K562 (cell line): ENCODE measurements at regions not wholly inside any gene's neighbourhood (a gene's known extent, or its start where the extent isn't known, plus 50 kb on each side); places are given as distances from the start of the nearest gene placed in this dataset.
A peak's percentile ranks its signal among the peaks of the same experiment; 100 is the strongest.

Experiments used
- ATAC-seq: fragments of 200-7000 bp; cut with Tn5 transposase; 3 replicates; pipeline ENCODE4 v1.9.1; 2020; ENCODE audit warnings: moderate library complexity
- BruUV-seq: library from RNA; stranded (reverse); fragments of 400-500 nt; replicated peaks from 2 replicates; lab custom pipeline; 2021; lab: Mats Ljungman, UMichigan
- CTCF ChIA-PET: fragments of 300-600 bp; formaldehyde crosslinking; extraction: SDS; loops from one replicate; lab custom pipeline; 2021; ENCODE audit warnings: low intra/inter-chr PET ratio; lab: Yijun Ruan, JAX
- POLR2A ChIA-PET: fragments of 300-600, 350-650 bp; sonication (Branson Sonifier 250); formaldehyde crosslinking; extraction: SDS; loops from one replicate; lab custom pipeline; 2021; ENCODE audit warnings: antibody characterized with exemption, inconsistent platforms; lab: Yijun Ruan, JAX
- DNase-seq, 4 experiments: peaks; one replicate each; pipeline versions ENCODE4 v3.0.0 to v3.0.0-alpha.2; 2011 to 2018; ENCODE audit warnings: low spot score in 3 of 4, mixed read lengths in 3 of 4; ENCODE audit errors: extremely low read depth in 1 of 4
- FAIRE-seq: peaks from 2 replicates; lab custom pipeline; 2011; peaks lifted over from hg19 to GRCh38; lab: Jason Lieb, UNC
- H2AFZ ChIP-seq: 2 replicates; pipeline ENCODE4 v1.6.0; 2011; ENCODE audit warnings: low read depth, low read length, control low read depth, inconsistent platforms
- H3K27ac ChIP-seq: fragments of 200-600 bp; 3 replicates; pipeline ENCODE4 v1.8.0; 2011; ENCODE audit warnings: low read depth, mild to moderate bottlenecking, control low read depth, inconsistent platforms, low read length, moderate library complexity, mixed read lengths; ENCODE audit errors: extremely low read depth
- H3K27me3 ChIP-seq, 2 experiments: fragments of 300-600 bp in 1 of 2; 2 replicates in 1 of 2; 3 replicates in 1 of 2; pipeline versions ENCODE4 v1.6.0 to v1.8.0; 2011; ENCODE audit warnings: inconsistent platforms in 2 of 2, low read length in 2 of 2, mild to moderate bottlenecking in 1 of 2, mixed read lengths in 1 of 2, moderate library complexity in 1 of 2; ENCODE audit not compliant: control insufficient read depth in 2 of 2, insufficient read depth in 2 of 2
- H3K36me3 ChIP-seq: fragments of 300-600 bp; 3 replicates; pipeline ENCODE4 v1.8.0; 2011; ENCODE audit warnings: mild to moderate bottlenecking, low read length, inconsistent platforms; ENCODE audit not compliant: control insufficient read depth, insufficient read depth
- H3K4me1 ChIP-seq, 2 experiments: fragments of 200-600 bp in 1 of 2; replicated peaks in 1 of 2; 2 replicates in 1 of 2; 3 replicates in 1 of 2; pipeline versions ENCODE4 v1.5.1 to v1.8.0; 2011; ENCODE audit warnings: inconsistent platforms in 2 of 2, low read length in 2 of 2, mild to moderate bottlenecking in 1 of 2, mixed read lengths in 1 of 2, moderate library complexity in 1 of 2; ENCODE audit not compliant: control insufficient read depth in 2 of 2, insufficient read depth in 2 of 2
- H3K4me2 ChIP-seq: 2 replicates; pipeline ENCODE4 v1.6.1; 2011; ENCODE audit warnings: low read length, control low read depth, inconsistent platforms, mixed read lengths; ENCODE audit not compliant: insufficient read depth
- H3K4me3 ChIP-seq: fragments of 200-600 bp; sonication (generic), shearing (Covaris generic); 2 replicates; pipeline ENCODE4 v1.5.1; 2016; ENCODE audit warnings: control low read depth, inconsistent platforms
- H3K79me2 ChIP-seq: fragments of 200-600 bp; 3 replicates; pipeline ENCODE4 v1.8.0; 2011; ENCODE audit warnings: low read length, inconsistent platforms; ENCODE audit not compliant: control insufficient read depth, insufficient read depth
- H3K9ac ChIP-seq, 2 experiments: 2 replicates each; pipeline versions ENCODE4 v1.6.0 to v1.6.1; 2011; ENCODE audit warnings: low read depth in 2 of 2, low read length in 2 of 2, control low read depth in 1 of 2, inconsistent platforms in 1 of 2, mild to moderate bottlenecking in 1 of 2, mixed read lengths in 1 of 2; ENCODE audit not compliant: insufficient read depth in 1 of 2
- H3K9me1 ChIP-seq: one replicate; pipeline ENCODE4 v1.6.0; 2011; ENCODE audit warnings: inconsistent platforms, mild to moderate bottlenecking, low read length, moderate library complexity; ENCODE audit not compliant: control insufficient read depth, insufficient read depth
- H3K9me3 ChIP-seq: replicated peaks from 2 replicates; pipeline ENCODE4 v1.5.1; 2011; ENCODE audit warnings: low read depth, low read length, inconsistent platforms; ENCODE audit not compliant: control insufficient read depth, insufficient read depth
- H4K20me1 ChIP-seq: replicated peaks from 2 replicates; pipeline ENCODE4 v1.6.1; 2011; ENCODE audit warnings: low read length, inconsistent platforms, mixed read lengths; ENCODE audit not compliant: control insufficient read depth, insufficient read depth
- CHD7 ChIP-seq: fragments of 200-600 bp; sonication (generic); IDR thresholded peaks from one replicate; pipeline ENCODE4 v1.6.1; 2012; ENCODE audit warnings: mild to moderate bottlenecking, low read depth, low read length, inconsistent platforms
- JUN ChIP-seq, 2 experiments: sonication (generic) in 1 of 2; formaldehyde crosslinking in 1 of 2; IDR thresholded peaks; 2 replicates each; pipeline versions ENCODE4 v1.6.1 to v1.8.0; 2012 to 2022; ENCODE audit warnings: borderline replicate concordance in 2 of 2, mild to moderate bottlenecking in 2 of 2, improper control_type of control experiment in 1 of 2, low read depth in 1 of 2, low read length in 1 of 2, missing genetic modification reagents in 1 of 2
- JUND ChIP-seq, 2 experiments: IDR thresholded peaks; 2 replicates in 1 of 2; 3 replicates in 1 of 2; pipeline ENCODE4 v1.6.1; 2011; ENCODE audit warnings: borderline replicate concordance in 2 of 2, low read depth in 2 of 2, low read length in 2 of 2, improper control_type of control experiment in 1 of 2, missing biosample characterization in 1 of 2, missing genetic modification characterization in 1 of 2, missing genetic modification reagents in 1 of 2
- RBM14 ChIP-seq: fragments of 200-400 bp; formaldehyde crosslinking; IDR thresholded peaks from 2 replicates; pipeline ENCODE4 v1.6.1; 2018; ENCODE audit warnings: low read depth, mild to moderate bottlenecking, low read length, moderate library complexity, borderline replicate concordance; ENCODE audit not compliant: insufficient read depth
- ZNF165 ChIP-seq: fragments of 250-450 bp; sonication (Bioruptor Pico); IDR thresholded peaks from 2 replicates; pipeline ENCODE4 v1.4.0; 2020; ENCODE audit warnings: borderline replicate concordance
- WGBS: fragments of 100-300 bp; shearing (Covaris generic); methylation state at CpG from one replicate; pipeline ENCODE4 v1.1.6; 2016; ENCODE audit warnings: low coverage, mixed read lengths; ENCODE audit not compliant: insufficient coverage; ENCODE audit errors: missing lambda C conversion rate; 5-methylcytosine and 5-hydroxymethylcytosine counted together
- in situ Hi-C: fragments of 300-500 bp; cut with MboI; formaldehyde crosslinking; loops from 4 replicates; pipeline ENCODE4 v1.15.0; 2018; ENCODE audit warnings: inconsistent platforms, mixed read lengths
- intact Hi-C: fragments of 100-400 bp; cut with micrococcal nuclease; formaldehyde crosslinking; loops from 2 replicates; pipeline ENCODE4 v1.14.2; 2022

- 10% methylated on average over 1 of the region's 1 CpG for WGBS
- no TSS peak for BruUV-seq
- Histone ChIP-seq H3K9me1 (peaks cover under 1% of the 10 kb centered on the region), H3K4me2 (no peak overlapping the region), H3K79me2 (no peaks in the 10 kb centered on the region), H2AFZ (no peak overlapping the region), H3K4me1 (peaks cover 0 to 27% of the 10 kb centered on the region in 2 experiments; a peak in 3 of 5 replicates), H3K27ac (no peak overlapping the region), H3K4me3 (no peak overlapping the region), H3K9ac (no peak overlapping the region), H3K27me3 (no peaks in the 10 kb centered on the region), H3K36me3 (no peaks in the 10 kb centered on the region), H3K9me3 (peaks cover 5% of the 10 kb centered on the region; the same call in 1 of the 2 replicates), H4K20me1 (no peaks in the 10 kb centered on the region)
- POLR2A ChIA-PET, result no interaction called here
- intact Hi-C loops, result no loop called here
- peak; percentile 55 for FAIRE-seq
- peak in 2 of 4 experiments; percentile 21 to 61 for DNase-seq
- peak; percentile 66 for ATAC-seq
- in situ Hi-C loops, result no loop called here
- CTCF ChIA-PET, result no interaction called here
- TF ChIP-seq JUN (IDR thresholded peaks at IDR 0.05; ENCODE audit: borderline replicate concordance, low read depth, low read length) (peak; percentile 54; the same call in 1 of the 2 replicates), JUN (CRISPR knock-in tag; IDR thresholded peaks at IDR 0.05; ENCODE audit: borderline replicate concordance) (no peak), JUND (IDR thresholded peaks at IDR 0.05; ENCODE audit: borderline replicate concordance, low read depth, low read length) (peak; percentile 86), JUND (tag; IDR thresholded peaks at IDR 0.05; ENCODE audit: borderline replicate concordance, low read depth, low read length) (peak; percentile 59; the same call in 1 of the 3 replicates), CHD7 (no peak), ZNF165 (CRISPR knock-in tag) (no peak), RBM14 (no peak)
Measured at GRCh38 chr1:221039616-221040015, 160.4 kb downstream of the HLX start.
